ENCODE measurements at regions not wholly inside any gene's neighbourhood (a gene's known extent, or its start where the extent isn't known, plus 50 kb on each side); places are given as distances from the start of the nearest gene placed in this dataset.

GRCh38 chr6:169345146-169345545 lies 91.5 kb upstream of the THBS2 start:
- no peak for DNase-seq (ENCODE audit: low read depth)
- Histone ChIP-seq H3K4me3 (ENCODE audit: low read depth, low read length) (no peak overlapping the region), H3K27me3 (ENCODE audit: control insufficient read depth, insufficient read depth, low read length) (no peaks in the 10 kb centered on the region), H3K36me3 (ENCODE audit: control insufficient read depth, insufficient read depth, low read length) (no peaks in the 10 kb centered on the region)
- TF ChIP-seq CTCF (IDR thresholded peaks at IDR 0.05; ENCODE audit: insufficient read depth, low read length, poor library complexity, severe bottlenecking), result no peak

- DNase-seq (ENCODE audit: low read depth), result no peak
- no peak overlapping the region for H3K4me3 ChIP-seq (ENCODE audit: low read depth, low read length)
- no peaks in the 10 kb centered on the region for H3K36me3 ChIP-seq (ENCODE audit: control insufficient read depth, insufficient read depth, low read length)
- TF ChIP-seq CTCF (IDR thresholded peaks at IDR 0.05; ENCODE audit: insufficient read depth, low read length, poor library complexity, severe bottlenecking), result no peak
- H3K27me3 ChIP-seq (ENCODE audit: control insufficient read depth, insufficient read depth, low read length), result no peaks in the 10 kb centered on the region
Observed at GRCh38 chr6:169344750-169345065, 91.1 kb upstream of the THBS2 start.

GRCh38 chr6:169343886-169344749 lies 90.5 kb upstream of the THBS2 start:
- Histone ChIP-seq H3K36me3 (ENCODE audit: control insufficient read depth, insufficient read depth, low read length) (no peaks in the 10 kb centered on the region), H3K4me3 (ENCODE audit: low read depth, low read length) (no peak overlapping the region), H3K27me3 (ENCODE audit: control insufficient read depth, insufficient read depth, low read length) (no peaks in the 10 kb centered on the region)
- DNase-seq (ENCODE audit: low read depth), result no peak
- no peak for TF ChIP-seq CTCF (IDR thresholded peaks at IDR 0.05; ENCODE audit: insufficient read depth, low read length, poor library complexity, severe bottlenecking)

- Histone ChIP-seq H3K27me3 (ENCODE audit: control insufficient read depth, insufficient read depth, low read length) (no peaks in the 10 kb centered on the region), H3K36me3 (ENCODE audit: control insufficient read depth, insufficient read depth, low read length) (no peaks in the 10 kb centered on the region), H3K4me3 (ENCODE audit: low read depth, low read length) (no peak overlapping the region)
- no peak for TF ChIP-seq CTCF (IDR thresholded peaks at IDR 0.05; ENCODE audit: insufficient read depth, low read length, poor library complexity, severe bottlenecking)
- DNase-seq (ENCODE audit: low read depth), result no peak
Observed at GRCh38 chr6:169342710-169343109, 89.1 kb upstream of the THBS2 start.

DNA sequence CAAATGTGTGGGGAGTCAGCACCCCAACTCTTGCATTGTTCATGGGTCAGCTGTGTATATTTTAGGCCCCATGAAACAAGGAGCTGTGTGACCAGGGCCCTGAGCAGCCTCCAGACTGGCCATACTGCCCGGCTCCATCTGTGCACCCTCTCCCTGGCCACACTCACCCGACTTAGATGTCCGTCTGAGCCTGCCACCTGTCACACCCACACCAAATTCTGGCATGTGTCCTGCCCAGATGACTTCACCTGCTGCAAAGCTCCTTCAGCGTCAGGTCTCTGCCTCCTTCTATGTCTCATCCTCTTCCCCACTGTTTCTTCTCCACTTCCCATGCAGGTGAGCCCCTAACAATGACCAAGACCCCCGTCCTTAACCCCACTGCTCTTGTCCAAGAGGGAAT lies 88.1 kb upstream of the THBS2 start:
- Histone ChIP-seq H3K4me3 (ENCODE audit: low read depth, low read length) (no peak overlapping the region), H3K36me3 (ENCODE audit: control insufficient read depth, insufficient read depth, low read length) (no peaks in the 10 kb centered on the region), H3K27me3 (ENCODE audit: control insufficient read depth, insufficient read depth, low read length) (no peaks in the 10 kb centered on the region)
- no peak for DNase-seq (ENCODE audit: low read depth)
- TF ChIP-seq CTCF (IDR thresholded peaks at IDR 0.05; ENCODE audit: insufficient read depth, low read length, poor library complexity, severe bottlenecking), result no peak

DNA sequence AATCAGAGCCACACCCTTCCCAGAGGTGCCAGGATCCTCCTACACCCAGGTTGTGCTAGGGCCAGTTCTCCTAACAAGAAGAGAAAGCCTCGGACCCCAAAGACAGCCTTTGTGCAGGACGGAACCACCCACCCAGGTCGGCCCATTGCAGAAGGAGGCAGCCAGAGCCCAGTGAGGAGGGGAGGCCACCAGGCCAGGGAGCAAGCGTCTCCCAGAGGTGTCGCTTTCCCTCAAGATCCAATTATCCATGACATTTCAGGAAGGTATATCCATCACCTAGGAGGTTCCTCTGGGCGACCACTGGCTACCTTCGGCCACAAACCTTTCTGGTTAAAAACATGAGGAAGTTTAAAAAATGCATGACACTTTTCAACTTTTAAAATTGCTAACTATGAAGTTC lies 87.4 kb upstream of the THBS2 start:
- H3K4me3 ChIP-seq (ENCODE audit: low read depth, low read length), result no peak overlapping the region
- no peaks in the 10 kb centered on the region for H3K36me3 ChIP-seq (ENCODE audit: control insufficient read depth, insufficient read depth, low read length)
- no peaks in the 10 kb centered on the region for H3K27me3 ChIP-seq (ENCODE audit: control insufficient read depth, insufficient read depth, low read length)
- no peak for TF ChIP-seq CTCF (IDR thresholded peaks at IDR 0.05; ENCODE audit: insufficient read depth, low read length, poor library complexity, severe bottlenecking)
- no peak for DNase-seq (ENCODE audit: low read depth)
